IMR-90 (cell line): ENCODE measurements at regions not wholly inside any gene's neighbourhood (a gene's known extent, or its start where the extent isn't known, plus 50 kb on each side); places are given as distances from the start of the nearest gene placed in this dataset.

Experiments used
- ATAC-seq: fragments of 200-7000 bp; cut with Tn5 transposase; 2 replicates; pipeline ENCODE4 v1.9.1; 2020; ENCODE audit warnings: low read depth, mild to moderate bottlenecking, moderate library complexity
- BruUV-seq: library from RNA; stranded (reverse); fragments of 400-500 nt; replicated peaks from 2 replicates; lab custom pipeline; 2021; lab: Mats Ljungman, UMichigan
- CTCF ChIA-PET: fragments of 300-600 bp; formaldehyde crosslinking; extraction: SDS; loops from one replicate; lab custom pipeline; 2021; ENCODE audit warnings: antibody characterized with exemption; lab: Yijun Ruan, JAX
- POLR2A ChIA-PET: fragments of 300-600 bp; sonication (Branson Sonifier 250); formaldehyde crosslinking; loops from one replicate; lab custom pipeline; 2022; ENCODE audit warnings: antibody characterized with exemption; ENCODE audit not compliant: unreplicated experiment; lab: Charles Lee
- DNase-seq: peaks from one replicate; pipeline ENCODE4 v3.0.0; 2013
- H2AFZ ChIP-seq: replicated peaks from 2 replicates; pipeline ENCODE3; 2013; ENCODE audit warnings: low read length, mild to moderate bottlenecking; ENCODE audit not compliant: poor library complexity
- H2AK5ac ChIP-seq: 2 replicates; pipeline ENCODE4 v1.6.1; 2013; ENCODE audit warnings: low read depth, low read length, inconsistent platforms
- H2AK9ac ChIP-seq: replicated peaks from 2 replicates; pipeline ENCODE3; 2013; ENCODE audit warnings: mild to moderate bottlenecking, low read depth, low read length, moderate library complexity; ENCODE audit not compliant: poor library complexity
- H2BK120ac ChIP-seq: 2 replicates; pipeline ENCODE4 v1.6.1; 2013; ENCODE audit warnings: low read depth, low read length, inconsistent platforms
- H2BK15ac ChIP-seq: 3 replicates; pipeline ENCODE4 v1.6.1; 2013; ENCODE audit warnings: low read depth, low read length, inconsistent platforms
- H2BK20ac ChIP-seq: 2 replicates; pipeline ENCODE4 v1.6.1; 2013; ENCODE audit warnings: low read depth, mild to moderate bottlenecking, inconsistent platforms, low read length, moderate library complexity
- H2BK5ac ChIP-seq: 2 replicates; pipeline ENCODE4 v1.6.1; 2013; ENCODE audit warnings: mild to moderate bottlenecking, low read depth, low read length, inconsistent platforms; ENCODE audit not compliant: poor library complexity, severe bottlenecking
- H3K14ac ChIP-seq: replicated peaks from 2 replicates; pipeline ENCODE4 v1.6.1; 2013; ENCODE audit warnings: low read depth, low read length, inconsistent platforms
- H3K18ac ChIP-seq: 2 replicates; pipeline ENCODE4 v1.6.1; 2013; ENCODE audit warnings: low read depth, low read length, control low read depth
- H3K23ac ChIP-seq: 2 replicates; pipeline ENCODE4 v1.6.1; 2013; ENCODE audit warnings: low read depth, low read length, inconsistent platforms
- H3K27ac ChIP-seq: 2 replicates; pipeline ENCODE4 v1.5.1; 2013; ENCODE audit warnings: mild to moderate bottlenecking, control low read depth, low read length; ENCODE audit not compliant: insufficient read depth
- H3K27me3 ChIP-seq: 2 replicates; pipeline ENCODE4 v1.6.1; 2013; ENCODE audit warnings: low read length; ENCODE audit not compliant: control insufficient read depth, insufficient read depth
- H3K36me3 ChIP-seq: 2 replicates; pipeline ENCODE4 v1.6.1; 2013; ENCODE audit warnings: low read length, mixed read lengths; ENCODE audit not compliant: control insufficient read depth, insufficient read depth
- H3K4ac ChIP-seq: 2 replicates; pipeline ENCODE4 v1.6.1; 2013; ENCODE audit warnings: low read depth, low read length, inconsistent platforms
- H3K4me1 ChIP-seq: 2 replicates; pipeline ENCODE4 v1.6.1; 2013; ENCODE audit warnings: low read length, mixed read lengths; ENCODE audit not compliant: control insufficient read depth, insufficient read depth
- H3K4me2 ChIP-seq: 2 replicates; pipeline ENCODE4 v1.6.1; 2013; ENCODE audit warnings: low read depth, mild to moderate bottlenecking, control low read depth, low read length, moderate library complexity
- H3K4me3 ChIP-seq: 2 replicates; pipeline ENCODE4 v1.5.1; 2013; ENCODE audit warnings: low read depth, mild to moderate bottlenecking, control low read depth, low read length, moderate library complexity; ENCODE audit not compliant: insufficient read depth
- H3K56ac ChIP-seq: 2 replicates; pipeline ENCODE4 v1.6.1; 2013; ENCODE audit warnings: low read length, inconsistent platforms; ENCODE audit not compliant: insufficient read depth; ENCODE audit errors: extremely low read depth
- H3K79me1 ChIP-seq, 2 experiments: 2 replicates each; pipeline ENCODE4 v1.6.1; 2013; ENCODE audit warnings: low read length in 2 of 2, inconsistent platforms in 1 of 2, low read depth in 1 of 2
- H3K9ac ChIP-seq: 2 replicates; pipeline ENCODE4 v1.6.1; 2013; ENCODE audit warnings: low read depth, low read length, control low read depth
- H3K9me1 ChIP-seq: 2 replicates; pipeline ENCODE4 v1.6.1; 2013; ENCODE audit warnings: low read length, inconsistent platforms; ENCODE audit not compliant: insufficient read depth
- H3K9me3 ChIP-seq: 2 replicates; pipeline ENCODE4 v1.6.1; 2013; ENCODE audit warnings: low read length; ENCODE audit not compliant: control insufficient read depth, insufficient read depth
- H4K20me1 ChIP-seq: 2 replicates; pipeline ENCODE4 v1.6.1; 2013; ENCODE audit warnings: low read length, inconsistent platforms; ENCODE audit not compliant: insufficient read depth
- H4K5ac ChIP-seq: 2 replicates; pipeline ENCODE4 v1.6.1; 2013; ENCODE audit warnings: mild to moderate bottlenecking, low read depth, low read length, control low read depth
- H4K8ac ChIP-seq, 2 experiments: 2 replicates each; pipeline ENCODE4 v1.6.1; 2013; ENCODE audit warnings: low read depth in 2 of 2, low read length in 2 of 2, control low read depth in 1 of 2, inconsistent platforms in 1 of 2
- H4K91ac ChIP-seq: 2 replicates; pipeline ENCODE4 v1.6.1; 2013; ENCODE audit warnings: low read depth, low read length, inconsistent platforms; ENCODE audit not compliant: insufficient read depth
- BHLHE40 ChIP-seq: fragments of 150-350 bp; IDR thresholded peaks from 2 replicates; pipeline ENCODE4 v1.6.1; 2016; ENCODE audit warnings: mild to moderate bottlenecking, low read depth, low read length
- MAFK ChIP-seq: IDR thresholded peaks from 2 replicates; pipeline ENCODE4 v1.6.1; 2012; ENCODE audit warnings: low read depth, low read length, improper control_type of control experiment
- MAZ ChIP-seq: IDR thresholded peaks from 2 replicates; pipeline ENCODE4 v1.6.1; 2012; ENCODE audit warnings: low read depth, mild to moderate bottlenecking, low read length, improper control_type of control experiment, moderate library complexity, borderline replicate concordance
- MXI1 ChIP-seq: IDR thresholded peaks from 2 replicates; pipeline ENCODE4 v1.6.1; 2012; ENCODE audit warnings: low read depth, mild to moderate bottlenecking, low read length, moderate library complexity, borderline replicate concordance
- NFE2L2 ChIP-seq: fragments of 150-350 bp; IDR thresholded peaks from 2 replicates; pipeline ENCODE4 v1.6.1; 2016; ENCODE audit warnings: low read depth, mild to moderate bottlenecking, low read length
- POLR2A ChIP-seq: IDR thresholded peaks from 2 replicates; pipeline ENCODE4 v1.6.1; 2012; ENCODE audit warnings: mild to moderate bottlenecking, low read depth, low read length
- RFX5 ChIP-seq: IDR thresholded peaks from 2 replicates; pipeline ENCODE4 v1.8.0; 2012; ENCODE audit warnings: low read depth, mild to moderate bottlenecking, low read length, moderate library complexity
- WGBS, 2 experiments: methylation state at CpG; one replicate each; pipeline versions ENCODE4 v1.1.5 to v1.1.7; 2013; ENCODE audit warnings: missing lambda C conversion rate in 2 of 2; ENCODE audit not compliant: insufficient read length in 1 of 2; ENCODE audit errors: extremely low coverage in 2 of 2; 5-methylcytosine and 5-hydroxymethylcytosine counted together
- dilution Hi-C: fragments of 300-500 bp; cut with HindIII; formaldehyde crosslinking; loops from one replicate; pipeline ENCODE4 v1.14.3; 2018; ENCODE audit warnings: low sequenced_read_pairs; ENCODE audit not compliant: unreplicated experiment
- in situ Hi-C: fragments of 300-500 bp; cut with MboI; formaldehyde crosslinking; loops from 3 replicates; pipeline ENCODE4 v1.14.3; 2019; ENCODE audit warnings: low sequenced_read_pairs, inconsistent platforms, mixed read lengths
- intact Hi-C: fragments of 100-400 bp; cut with micrococcal nuclease; formaldehyde crosslinking; loops from 2 replicates; pipeline ENCODE4 v1.10.0; 2022
- TF ChIP-seq, protein P1 (sequence below): fragments of 150-350 bp; IDR thresholded peaks from 2 replicates; pipeline ENCODE4 v1.6.1; 2016; ENCODE audit warnings: low read depth, mild to moderate bottlenecking, low read length, moderate library complexity, borderline replicate concordance

DNA sequence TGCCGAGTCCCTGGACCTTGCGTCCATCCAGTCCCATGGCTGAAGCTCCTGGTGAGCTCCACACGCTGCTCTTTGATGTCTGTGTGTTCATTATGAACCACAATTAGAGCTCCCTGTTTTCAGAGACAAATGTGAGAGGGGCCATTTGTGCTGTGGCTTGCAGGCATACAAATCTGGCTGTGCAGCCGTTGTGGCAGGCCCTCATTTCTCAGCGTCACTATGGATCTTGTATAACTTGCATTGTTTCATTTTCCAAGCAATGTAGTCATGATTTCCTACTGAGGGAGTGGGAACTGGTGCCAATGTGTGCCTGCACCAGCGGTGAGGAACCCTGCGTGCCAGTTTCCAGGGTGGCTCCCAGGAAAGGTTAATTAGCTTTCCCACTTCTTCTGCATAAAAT, 542.6 kb downstream of the TMEM114 start:
- Histone ChIP-seq H2BK15ac (no peak overlapping the region), H3K79me1 (no peaks in the 10 kb centered on the region), H4K20me1 (no peaks in the 10 kb centered on the region), H3K27ac (no peak overlapping the region), H3K18ac (no peak overlapping the region), H2BK20ac (no peak overlapping the region), H2AK5ac (no peak overlapping the region), H3K9ac (no peak overlapping the region), H3K4me3 (no peak overlapping the region), H2BK120ac (no peak overlapping the region), H3K36me3 (no peaks in the 10 kb centered on the region), H3K4me2 (no peak overlapping the region), H4K91ac (no peak overlapping the region), H3K4ac (no peak overlapping the region), H3K9me3 (peaks cover 20% of the 10 kb centered on the region), H4K5ac (no peak overlapping the region), H3K23ac (no peak overlapping the region), H3K9me1 (no peaks in the 10 kb centered on the region), H3K56ac (no peak overlapping the region), H3K4me1 (no peaks in the 10 kb centered on the region), H4K8ac (no peak overlapping the region), H3K27me3 (no peaks in the 10 kb centered on the region), H3K14ac (no peak overlapping the region), H2BK5ac (no peak overlapping the region), H2AFZ (no peak overlapping the region), H2AK9ac (no peak overlapping the region)
- intact Hi-C loops (no loop called here), dilution Hi-C loops (no loop called here), in situ Hi-C loops (no loop called here)
- ATAC-seq (no peak), DNase-seq (no peak)
- POLR2A ChIA-PET = no interaction called here
- no TSS peak for BruUV-seq
- 20% methylated on average over 1 of the region's 7 CpGs; no CpG with 5 or more reads in 1 of the 2 experiments for WGBS, 2 experiments
- TF ChIP-seq MAFK (no peak), POLR2A (no peak), MAZ (no peak), MXI1 (no peak), RFX5 (no peak), BHLHE40 (no peak), NFE2L2 (no peak)
- TF ChIP-seq, protein P1, sequence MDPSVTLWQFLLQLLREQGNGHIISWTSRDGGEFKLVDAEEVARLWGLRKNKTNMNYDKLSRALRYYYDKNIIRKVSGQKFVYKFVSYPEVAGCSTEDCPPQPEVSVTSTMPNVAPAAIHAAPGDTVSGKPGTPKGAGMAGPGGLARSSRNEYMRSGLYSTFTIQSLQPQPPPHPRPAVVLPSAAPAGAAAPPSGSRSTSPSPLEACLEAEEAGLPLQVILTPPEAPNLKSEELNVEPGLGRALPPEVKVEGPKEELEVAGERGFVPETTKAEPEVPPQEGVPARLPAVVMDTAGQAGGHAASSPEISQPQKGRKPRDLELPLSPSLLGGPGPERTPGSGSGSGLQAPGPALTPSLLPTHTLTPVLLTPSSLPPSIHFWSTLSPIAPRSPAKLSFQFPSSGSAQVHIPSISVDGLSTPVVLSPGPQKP = no peak
- CTCF ChIA-PET = no interaction called here
